ENCODE measurements at regions not wholly inside any gene's neighbourhood (a gene's known extent, or its start where the extent isn't known, plus 50 kb on each side); places are given as distances from the start of the nearest gene placed in this dataset.

GRCh38 chr12:124162151-124163110 lies 132.5 kb upstream of the RFLNA start:
- Histone ChIP-seq H3K36me3 (replicated peaks in 1 of 2; ENCODE audit: control extremely low read depth in 1 of 2, control insufficient read depth in 1 of 2, extremely low read depth in 1 of 2, insufficient read depth in 2 of 2, low read length in 1 of 2) (no peaks in the 10 kb centered on the region), H2AFZ (ENCODE audit: insufficient read depth, low read depth, low read length, poor library complexity, severe bottlenecking) (no peak overlapping the region), H4K20me1 (ENCODE audit: control insufficient read depth, insufficient read depth, low read length, poor library complexity, severe bottlenecking) (no peaks in the 10 kb centered on the region), H3K27ac (ENCODE audit: low read length in 2 of 2) (no peak overlapping the region), H3K79me2 (ENCODE audit: control insufficient read depth, insufficient read depth, low read length) (no peaks in the 10 kb centered on the region), H3K27me3 (replicated peaks in 1 of 4; ENCODE audit: control extremely low read depth in 1 of 4, control insufficient read depth in 3 of 4, insufficient read depth in 4 of 4, low read length in 3 of 4) (no peaks in the 10 kb centered on the region), H3K4me3 (ENCODE audit: control extremely low read depth in 1 of 5, extremely low read depth in 1 of 5, insufficient read depth in 1 of 5, low read depth in 2 of 5, low read length in 4 of 5) (no peak overlapping the region), H3K4me1 (ENCODE audit: control insufficient read depth in 2 of 2, insufficient read depth in 2 of 2, low read length in 2 of 2) (no peaks in the 10 kb centered on the region), H3K4me2 (replicated peaks; ENCODE audit: low read depth, low read length, poor library complexity, severe bottlenecking) (no peak overlapping the region), H3K9me3 (ENCODE audit: control extremely low read depth in 1 of 3, control insufficient read depth in 2 of 3, insufficient read depth in 1 of 3, low read length in 2 of 3) (peaks cover 0 to 17% (median 3%) of the 10 kb centered on the region in 3 donors), H3K9ac (ENCODE audit: low read length) (no peak overlapping the region)
- H3K4me3 Mint-ChIP-seq, result no peak overlapping the region
- WGBS (ENCODE audit: insufficient coverage), result 83% methylated on average over 2 of the region's 6 CpGs
- intact Hi-C loops (cut with micrococcal nuclease), result no loop called here
- no peak overlapping the region for H3K27ac Mint-ChIP-seq
- no peak for ATAC-seq (ENCODE audit: low read depth)
- H3K9me3 Mint-ChIP-seq (ENCODE audit: insufficient read depth), result peaks cover 7% of the 10 kb centered on the region
- H3K4me1 Mint-ChIP-seq, result no peaks in the 10 kb centered on the region
- no peak for TF ChIP-seq EZH2 (IDR thresholded peaks at IDR 0.05; ENCODE audit: borderline replicate concordance, insufficient read depth, low read depth, low read length, poor library complexity, severe bottlenecking)
- no peak for TF ChIP-seq CTCF (IDR thresholded peaks at IDR 0.05)
- DNase-seq, result no peak
- ChIA-PET POLR2A (no interaction called here), CTCF (no interaction called here)
- H3K27me3 Mint-ChIP-seq, result peaks cover 12% of the 10 kb centered on the region

GRCh38 chr12:124165695-124166094 lies 129.2 kb upstream of the RFLNA start:
- H3K9ac ChIP-seq (ENCODE audit: low read length), result no peak overlapping the region
- no peak overlapping the region for H3K4me2 ChIP-seq (replicated peaks; ENCODE audit: low read depth, low read length, poor library complexity, severe bottlenecking)
- H3K4me3 Mint-ChIP-seq, result no peak overlapping the region
- peaks cover 6% of the 10 kb centered on the region for H3K27me3 Mint-ChIP-seq
- H3K79me2 ChIP-seq (ENCODE audit: control insufficient read depth, insufficient read depth, low read length), result no peaks in the 10 kb centered on the region
- H3K4me1 ChIP-seq (ENCODE audit: control insufficient read depth in 2 of 2, insufficient read depth in 2 of 2, low read length in 2 of 2), result no peaks in the 10 kb centered on the region
- no peaks in the 10 kb centered on the region for H3K36me3 ChIP-seq (replicated peaks in 1 of 2; ENCODE audit: control extremely low read depth in 1 of 2, control insufficient read depth in 1 of 2, extremely low read depth in 1 of 2, insufficient read depth in 2 of 2, low read length in 1 of 2)
- H3K4me1 Mint-ChIP-seq, result no peaks in the 10 kb centered on the region
- H3K27ac ChIP-seq (ENCODE audit: low read length in 2 of 2), result no peak overlapping the region
- H3K27ac Mint-ChIP-seq, result no peak overlapping the region
- TF ChIP-seq EZH2 (IDR thresholded peaks at IDR 0.05; ENCODE audit: borderline replicate concordance, insufficient read depth, low read depth, low read length, poor library complexity, severe bottlenecking), result no peak
- TF ChIP-seq CTCF (IDR thresholded peaks at IDR 0.05), result no peak
- ATAC-seq (ENCODE audit: low read depth) (no peak), DNase-seq (no peak)
- H3K27me3 ChIP-seq (replicated peaks in 1 of 4; ENCODE audit: control extremely low read depth in 1 of 4, control insufficient read depth in 3 of 4, insufficient read depth in 4 of 4, low read length in 3 of 4), result no peaks in the 10 kb centered on the region
- intact Hi-C loops (cut with micrococcal nuclease), result no loop called here
- ChIA-PET CTCF (no interaction called here), POLR2A (no interaction called here)
- no peak overlapping the region for H3K4me3 ChIP-seq (ENCODE audit: control extremely low read depth in 1 of 5, extremely low read depth in 1 of 5, insufficient read depth in 1 of 5, low read depth in 2 of 5, low read length in 4 of 5)
- no peaks in the 10 kb centered on the region for H4K20me1 ChIP-seq (ENCODE audit: control insufficient read depth, insufficient read depth, low read length, poor library complexity, severe bottlenecking)
- peaks cover 7% of the 10 kb centered on the region for H3K9me3 Mint-ChIP-seq (ENCODE audit: insufficient read depth)
- peaks cover 0 to 17% (median 3%) of the 10 kb centered on the region in 3 donors for H3K9me3 ChIP-seq (ENCODE audit: control extremely low read depth in 1 of 3, control insufficient read depth in 2 of 3, insufficient read depth in 1 of 3, low read length in 2 of 3)
- H2AFZ ChIP-seq (ENCODE audit: insufficient read depth, low read depth, low read length, poor library complexity, severe bottlenecking), result no peak overlapping the region
- WGBS (ENCODE audit: insufficient coverage), result no CpG with 5 or more reads among the region's 2 CpGs

All from B cell (primary cell).